Cardiac muscle cell (in vitro differentiated cells and primary cell): ENCODE measurements at regions not wholly inside any gene's neighbourhood (a gene's known extent, or its start where the extent isn't known, plus 50 kb on each side); places are given as distances from the start of the nearest gene placed in this dataset.

ENCODE experiments used
- DNase-seq, 2 donors: peaks; one replicate each; pipeline versions ENCODE4 v3.0.0 to v3.0.0-alpha.2; 2010 to 2017; ENCODE audit warnings: low read depth in 1 of 2, low spot score in 1 of 2
- H3K27ac ChIP-seq: fragments of 200-600 bp; sonication (generic); 2 replicates; pipeline ENCODE4 v1.5.1; 2016
- H3K27me3 ChIP-seq: fragments of 200-600 bp; sonication (generic); 2 replicates; pipeline ENCODE4 v1.6.0; 2016; ENCODE audit warnings: control low read depth
- H3K36me3 ChIP-seq: fragments of 200-600 bp; sonication (generic); 2 replicates; pipeline ENCODE4 v1.5.1; 2016; ENCODE audit warnings: control low read depth
- H3K4me1 ChIP-seq: fragments of 200-600 bp; sonication (generic); 2 replicates; pipeline ENCODE4 v1.8.1; 2017; ENCODE audit warnings: low read depth, mild to moderate bottlenecking, mixed run types
- H3K4me3 ChIP-seq: fragments of 200-600 bp; sonication (generic); 2 replicates; pipeline ENCODE4 v1.5.1; 2016; ENCODE audit warnings: mild to moderate bottlenecking
- H3K9me3 ChIP-seq: fragments of 200-600 bp; sonication (generic); 2 replicates; pipeline ENCODE4 v1.5.1; 2017; ENCODE audit warnings: low read depth, mild to moderate bottlenecking, control low read depth
- TF ChIP-seq, protein P1 (sequence below): IDR thresholded peaks from 2 replicates; pipeline ENCODE4 v1.5.1; 2012; ENCODE audit warnings: low read depth, mild to moderate bottlenecking, low read length

DNA sequence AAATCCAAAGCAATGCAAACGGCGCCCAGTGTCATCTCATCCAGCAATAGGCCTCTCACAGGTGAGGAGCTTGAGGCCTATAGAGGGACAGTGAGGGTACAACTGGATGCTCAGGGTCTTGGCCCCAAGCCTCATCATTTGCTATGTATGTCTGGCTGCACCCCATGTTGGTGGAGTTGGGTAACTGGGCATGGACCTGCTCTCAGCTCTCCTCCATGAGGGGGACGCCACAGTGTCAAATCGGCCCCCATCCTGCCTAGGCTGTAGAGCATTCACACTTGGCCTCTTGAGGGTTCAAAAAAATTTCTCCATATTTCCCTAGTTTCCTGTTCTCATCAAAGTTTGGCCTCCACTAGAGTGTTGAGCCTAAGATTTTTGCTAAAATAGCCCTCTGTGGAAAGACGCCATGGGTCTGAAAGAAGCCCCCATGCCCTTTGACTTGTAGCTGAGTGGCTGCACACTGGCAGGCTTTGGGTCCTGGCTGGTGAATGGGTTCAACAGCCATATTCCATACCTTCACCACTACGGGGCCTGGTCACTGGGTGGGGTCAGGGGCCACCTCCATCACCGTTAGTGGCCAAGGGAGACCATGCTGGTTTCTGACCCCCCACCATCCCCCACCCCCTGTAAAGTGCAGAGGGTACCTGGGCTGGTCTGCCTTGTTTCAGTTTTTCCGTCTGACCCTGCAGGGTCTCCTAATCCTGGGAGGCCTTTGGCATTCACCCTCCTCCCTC is 132.3 kb upstream of the TBX20 start:
- Histone ChIP-seq H3K27ac (peak overlapping the region; percentile 15), H3K4me3 (no peak overlapping the region), H3K4me1 (peaks cover 11% of the 10 kb centered on the region), H3K27me3 (no peaks in the 10 kb centered on the region), H3K9me3 (no peaks in the 10 kb centered on the region), H3K36me3 (no peaks in the 10 kb centered on the region)
- no peak for DNase-seq
- TF ChIP-seq, protein P1, sequence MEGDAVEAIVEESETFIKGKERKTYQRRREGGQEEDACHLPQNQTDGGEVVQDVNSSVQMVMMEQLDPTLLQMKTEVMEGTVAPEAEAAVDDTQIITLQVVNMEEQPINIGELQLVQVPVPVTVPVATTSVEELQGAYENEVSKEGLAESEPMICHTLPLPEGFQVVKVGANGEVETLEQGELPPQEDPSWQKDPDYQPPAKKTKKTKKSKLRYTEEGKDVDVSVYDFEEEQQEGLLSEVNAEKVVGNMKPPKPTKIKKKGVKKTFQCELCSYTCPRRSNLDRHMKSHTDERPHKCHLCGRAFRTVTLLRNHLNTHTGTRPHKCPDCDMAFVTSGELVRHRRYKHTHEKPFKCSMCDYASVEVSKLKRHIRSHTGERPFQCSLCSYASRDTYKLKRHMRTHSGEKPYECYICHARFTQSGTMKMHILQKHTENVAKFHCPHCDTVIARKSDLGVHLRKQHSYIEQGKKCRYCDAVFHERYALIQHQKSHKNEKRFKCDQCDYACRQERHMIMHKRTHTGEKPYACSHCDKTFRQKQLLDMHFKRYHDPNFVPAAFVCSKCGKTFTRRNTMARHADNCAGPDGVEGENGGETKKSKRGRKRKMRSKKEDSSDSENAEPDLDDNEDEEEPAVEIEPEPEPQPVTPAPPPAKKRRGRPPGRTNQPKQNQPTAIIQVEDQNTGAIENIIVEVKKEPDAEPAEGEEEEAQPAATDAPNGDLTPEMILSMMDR, result no peak

DNA sequence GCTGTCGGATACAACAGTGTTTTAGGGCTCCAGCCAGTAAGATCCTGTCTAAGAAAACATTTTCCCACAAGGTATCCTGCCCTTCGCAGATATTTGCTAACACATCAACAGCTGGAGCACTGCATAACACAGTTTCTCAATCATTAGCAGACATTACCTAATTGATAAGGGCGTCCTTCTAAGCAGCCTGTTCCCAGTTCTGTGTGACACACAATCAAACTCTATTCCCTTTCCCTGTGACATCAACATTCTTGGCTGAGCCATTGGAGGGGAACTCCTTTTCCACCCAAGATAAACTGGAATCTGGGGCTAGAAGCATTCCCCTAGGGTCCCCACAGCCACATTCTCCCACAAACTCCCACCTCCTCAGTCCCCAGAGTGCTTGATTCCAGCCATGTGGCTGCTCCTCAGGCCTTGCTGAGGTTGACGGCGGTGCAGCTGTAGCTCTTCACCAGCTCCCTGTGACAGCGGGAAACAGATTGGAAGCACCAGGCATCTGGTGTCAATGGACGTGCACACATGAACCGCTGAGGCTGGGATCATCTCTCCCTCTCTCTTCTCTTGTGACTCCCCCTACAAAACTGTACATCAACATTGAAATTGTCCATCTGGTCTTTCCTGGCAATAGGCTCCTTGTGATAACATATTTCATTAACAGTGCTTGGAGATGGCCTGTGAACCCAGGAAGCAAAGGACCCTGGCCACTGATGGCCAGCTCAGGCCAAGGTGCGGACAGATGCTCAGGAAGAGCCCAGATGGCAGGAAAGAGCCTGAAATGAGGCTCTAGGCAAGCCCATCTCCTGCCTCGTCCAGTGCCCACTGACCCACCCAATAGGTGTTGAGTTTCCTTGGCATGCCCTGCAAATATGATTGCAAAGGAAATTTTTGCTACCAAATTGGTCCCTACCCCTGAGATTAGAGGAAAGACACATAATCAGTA is 131.1 kb upstream of the TBX20 start:
- no peak overlapping the region for H3K27ac ChIP-seq

GRCh38 chr7:35380739-35381224 is 126.9 kb upstream of the TBX20 start:
- Histone ChIP-seq H3K36me3 (no peaks in the 10 kb centered on the region), H3K4me1 (peaks cover 2% of the 10 kb centered on the region), H3K27ac (no peak overlapping the region), H3K4me3 (no peak overlapping the region), H3K27me3 (no peaks in the 10 kb centered on the region), H3K9me3 (no peaks in the 10 kb centered on the region)
- TF ChIP-seq, protein P1, result no peak
- peak in 1 of 2 donors; percentile 23 for DNase-seq

More for the DNA sequence above, 131.1 kb upstream of the TBX20 start:
- Histone ChIP-seq H3K27me3 (no peaks in the 10 kb centered on the region), H3K36me3 (no peaks in the 10 kb centered on the region), H3K4me1 (peaks cover 11% of the 10 kb centered on the region), H3K9me3 (no peaks in the 10 kb centered on the region), H3K4me3 (no peak overlapping the region)
- TF ChIP-seq, protein P1, result no peak
- peak in 1 of 2 donors; percentile 47 for DNase-seq

- Histone ChIP-seq H3K9me3 (no peaks in the 10 kb centered on the region), H3K36me3 (no peaks in the 10 kb centered on the region), H3K4me1 (peaks cover 11% of the 10 kb centered on the region), H3K27ac (no peak overlapping the region), H3K27me3 (no peaks in the 10 kb centered on the region), H3K4me3 (no peak overlapping the region)
- no peak for DNase-seq
- TF ChIP-seq, protein P1, result no peak
Measured at GRCh38 chr7:35379481-35379880, 125.6 kb upstream of the TBX20 start.

DNA sequence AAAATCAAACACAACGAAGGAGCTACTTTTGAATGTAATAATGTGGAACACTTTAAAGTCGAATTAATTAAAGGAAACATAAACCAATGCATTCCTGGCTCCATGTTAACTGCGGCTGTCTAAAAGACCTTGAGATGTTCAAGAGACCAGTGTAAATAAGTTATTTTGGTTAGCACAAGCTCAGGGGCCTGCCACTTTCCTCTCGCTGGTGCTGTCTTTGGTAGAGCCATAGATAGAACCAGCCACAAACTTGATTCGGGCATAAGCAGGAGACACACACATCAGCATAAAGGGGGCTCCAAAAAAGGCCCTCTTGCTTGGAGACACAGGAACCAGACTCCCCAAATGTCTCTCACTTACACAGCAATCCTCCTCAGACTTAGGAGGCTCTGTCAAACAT is 121.6 kb upstream of the TBX20 start:
- Histone ChIP-seq H3K36me3 (no peaks in the 10 kb centered on the region), H3K9me3 (no peaks in the 10 kb centered on the region), H3K27me3 (no peaks in the 10 kb centered on the region), H3K4me3 (no peak overlapping the region), H3K4me1 (peaks cover 11% of the 10 kb centered on the region), H3K27ac (peak overlapping the region; percentile 89)
- TF ChIP-seq, protein P1, result no peak
- no peak for DNase-seq
